Caco-2 (cell line): ENCODE measurements at regions not wholly inside any gene's neighbourhood (a gene's known extent, or its start where the extent isn't known, plus 50 kb on each side); places are given as distances from the start of the nearest gene placed in this dataset.

Experiments
- BruUV-seq: library from RNA; stranded (reverse); fragments of 400-500 nt; replicated peaks from 2 replicates; lab custom pipeline; 2021; lab: Mats Ljungman, UMichigan
- CTCF ChIA-PET: fragments of 300-600 bp; sonication (Branson Sonifier 250); formaldehyde crosslinking; loops from one replicate; lab custom pipeline; 2022; ENCODE audit warnings: antibody characterized with exemption; lab: Charles Lee
- POLR2A ChIA-PET: fragments of 300-600 bp; sonication (Branson Sonifier 250); formaldehyde crosslinking; loops from one replicate; lab custom pipeline; 2022; ENCODE audit warnings: antibody characterized with exemption; lab: Charles Lee
- DNase-seq, 2 experiments: peaks; one replicate each; pipeline versions ENCODE4 v3.0.0 to v3.0.0-alpha.2; 2020 to 2022
- H3K27me3 ChIP-seq: replicated peaks from 2 replicates; pipeline ENCODE4 v1.6.0; 2011; ENCODE audit warnings: low read length; ENCODE audit not compliant: control insufficient read depth, insufficient read depth
- H3K36me3 ChIP-seq: 2 replicates; pipeline ENCODE4 v1.5.1; 2011; ENCODE audit warnings: low read length; ENCODE audit not compliant: control insufficient read depth, insufficient read depth
- H3K4me1 ChIP-seq: fragments of 250-450 bp; sonication (Bioruptor Pico); 2 replicates; pipeline ENCODE4 v1.5.1; 2020; ENCODE audit warnings: mild to moderate bottlenecking
- H3K4me3 ChIP-seq: 2 replicates; pipeline ENCODE4 v1.5.1; 2011; ENCODE audit warnings: low read depth, mild to moderate bottlenecking, control low read depth, low read length
- H3K9me3 ChIP-seq: fragments of 250-450 bp; sonication (Bioruptor Pico); 2 replicates; pipeline ENCODE4 v1.5.1; 2020; ENCODE audit warnings: mild to moderate bottlenecking, moderate library complexity
- H3K27ac Mint-ChIP-seq: one replicate; pipeline ENCODE4 v1.8.0; 2022; ENCODE audit warnings: mixed read lengths; ENCODE audit not compliant: unreplicated experiment
- H3K27me3 Mint-ChIP-seq: one replicate; pipeline ENCODE4 v1.8.0; 2022; ENCODE audit warnings: mixed read lengths; ENCODE audit not compliant: insufficient read depth, unreplicated experiment
- H3K36me3 Mint-ChIP-seq: one replicate; pipeline ENCODE4 v1.8.0; 2022; ENCODE audit warnings: mild to moderate bottlenecking, mixed read lengths; ENCODE audit not compliant: insufficient read depth, unreplicated experiment
- H3K4me1 Mint-ChIP-seq: one replicate; pipeline ENCODE4 v1.8.0; 2022; ENCODE audit warnings: low read depth, mixed read lengths; ENCODE audit not compliant: unreplicated experiment
- H3K4me3 Mint-ChIP-seq: one replicate; pipeline ENCODE4 v1.8.0; 2022; ENCODE audit warnings: mild to moderate bottlenecking, moderate library complexity, mixed read lengths; ENCODE audit not compliant: unreplicated experiment
- H3K9me3 Mint-ChIP-seq: one replicate; pipeline ENCODE4 v1.8.0; 2022; ENCODE audit warnings: mixed read lengths; ENCODE audit not compliant: unreplicated experiment
- CTCF ChIP-seq, 2 experiments: fragments of 200-600 bp in 1 of 2; IDR thresholded peaks; 1 replicate in 1 of 2; 2 replicates in 1 of 2; pipeline versions ENCODE4 v1.5.1 to v1.8.0; 2011 to 2022; ENCODE audit warnings: antibody characterized with exemption in 1 of 2, control low read depth in 1 of 2, inconsistent platforms in 1 of 2, low read depth in 1 of 2, low read length in 1 of 2, mild to moderate bottlenecking in 1 of 2, moderate library complexity in 1 of 2; ENCODE audit not compliant: insufficient read depth in 1 of 2, severe bottlenecking in 1 of 2, unreplicated experiment in 1 of 2
- intact Hi-C: fragments of 100-400 bp; cut with micrococcal nuclease; formaldehyde crosslinking; loops from one replicate; pipeline ENCODE4 v1.10.0; 2022; ENCODE audit not compliant: unreplicated experiment

GRCh38 chr16:9594047-9594446 lies 502.6 kb downstream of the HAPSTR1 start:
- H3K4me1 Mint-ChIP-seq = no peaks in the 10 kb centered on the region
- no TSS peak for BruUV-seq
- no peak for TF ChIP-seq CTCF (IDR thresholded peaks at IDR 0.05; ENCODE audit: insufficient read depth in 1 of 2, low read depth in 1 of 2, low read length in 1 of 2, severe bottlenecking in 1 of 2, unreplicated experiment in 1 of 2)
- intact Hi-C loops = no loop called here
- CTCF ChIA-PET = no interaction called here
- no peak for DNase-seq
- H3K27ac Mint-ChIP-seq = no peak overlapping the region
- POLR2A ChIA-PET = no interaction called here
- 0 out of 2 replicates have a peak, but pooled peaks cover 8% of the 10 kb centered on the region for H3K4me1 ChIP-seq
- H3K36me3 Mint-ChIP-seq = no peaks in the 10 kb centered on the region
- H3K36me3 ChIP-seq = no peaks in the 10 kb centered on the region
- H3K9me3 ChIP-seq = no peaks in the 10 kb centered on the region
- peaks cover 9% of the 10 kb centered on the region for H3K9me3 Mint-ChIP-seq
- H3K4me3 Mint-ChIP-seq = no peak overlapping the region
- no peaks in the 10 kb centered on the region for H3K27me3 Mint-ChIP-seq
- H3K27me3 ChIP-seq = no peaks in the 10 kb centered on the region
- no peak overlapping the region for H3K4me3 ChIP-seq

GRCh38 chr16:9594946-9595345 lies 503.5 kb downstream of the HAPSTR1 start:
- BruUV-seq = no TSS peak
- H3K27ac Mint-ChIP-seq = no peak overlapping the region
- POLR2A ChIA-PET = no interaction called here

GRCh38 chr16:9595393-9595792 lies 503.9 kb downstream of the HAPSTR1 start:
- no peak for TF ChIP-seq CTCF (IDR thresholded peaks at IDR 0.05; ENCODE audit: insufficient read depth in 1 of 2, low read depth in 1 of 2, low read length in 1 of 2, severe bottlenecking in 1 of 2, unreplicated experiment in 1 of 2)
- Mint-ChIP-seq H3K27ac (no peak overlapping the region), H3K4me3 (no peak overlapping the region), H3K27me3 (no peaks in the 10 kb centered on the region), H3K4me1 (no peaks in the 10 kb centered on the region), H3K9me3 (peaks cover 9% of the 10 kb centered on the region), H3K36me3 (no peaks in the 10 kb centered on the region)
- intact Hi-C loops = no loop called here
- BruUV-seq = no TSS peak
- H3K4me1 ChIP-seq = 0 out of 2 replicates have a peak, but pooled peaks cover 8% of the 10 kb centered on the region
- no peak overlapping the region for H3K4me3 ChIP-seq
- CTCF ChIA-PET = no interaction called here
- H3K9me3 ChIP-seq = no peaks in the 10 kb centered on the region
- H3K36me3 ChIP-seq = no peaks in the 10 kb centered on the region
- no peaks in the 10 kb centered on the region for H3K27me3 ChIP-seq
- POLR2A ChIA-PET = no interaction called here
- no peak for DNase-seq

More at GRCh38 chr16:9594946-9595345, 503.5 kb downstream of the HAPSTR1 start:
- no peaks in the 10 kb centered on the region for H3K4me1 Mint-ChIP-seq
- Histone ChIP-seq H3K4me3 (no peak overlapping the region), H3K36me3 (no peaks in the 10 kb centered on the region), H3K9me3 (no peaks in the 10 kb centered on the region), H3K4me1 (0 out of 2 replicates have a peak, but pooled peaks cover 8% of the 10 kb centered on the region), H3K27me3 (no peaks in the 10 kb centered on the region)
- DNase-seq = no peak
- H3K4me3 Mint-ChIP-seq = no peak overlapping the region
- H3K36me3 Mint-ChIP-seq = no peaks in the 10 kb centered on the region
- peaks cover 9% of the 10 kb centered on the region for H3K9me3 Mint-ChIP-seq
- CTCF ChIA-PET = no interaction called here
- H3K27me3 Mint-ChIP-seq = no peaks in the 10 kb centered on the region
- intact Hi-C loops = no loop called here
- no peak for TF ChIP-seq CTCF (IDR thresholded peaks at IDR 0.05; ENCODE audit: insufficient read depth in 1 of 2, low read depth in 1 of 2, low read length in 1 of 2, severe bottlenecking in 1 of 2, unreplicated experiment in 1 of 2)
